ENCODE measurements at regions not wholly inside any gene's neighbourhood (a gene's known extent, or its start where the extent isn't known, plus 50 kb on each side); places are given as distances from the start of the nearest gene placed in this dataset.

- TF ChIP-seq CTCF (conservative IDR thresholded peaks at IDR 0.05; ENCODE audit: low read length), result no peak
- no peak for TF ChIP-seq EZH2phosphoT487 (IDR thresholded peaks at IDR 0.05; ENCODE audit: borderline replicate concordance)
Measured at GRCh38 chr6:21654361-21654760, 60.8 kb downstream of the SOX4 start.

Data from Loucy (cell line).